ENCODE measurements at regions not wholly inside any gene's neighbourhood (a gene's known extent, or its start where the extent isn't known, plus 50 kb on each side); places are given as distances from the start of the nearest gene placed in this dataset.

GRCh38 chr13:40302351-40302750, 364.1 kb downstream of the FOXO1 start:
- no peak for DNase-seq (ENCODE audit: low spot score)

- no peak for DNase-seq (ENCODE audit: low spot score)
Measured at GRCh38 chr13:40304391-40304790, 362.1 kb downstream of the FOXO1 start.

- DNase-seq (ENCODE audit: low spot score) = no peak
Measured at GRCh38 chr13:40306817-40307216, 359.6 kb downstream of the FOXO1 start.

- DNase-seq (ENCODE audit: low spot score) = no peak
Measured at GRCh38 chr13:40309881-40310280, 356.6 kb downstream of the FOXO1 start.

DNA sequence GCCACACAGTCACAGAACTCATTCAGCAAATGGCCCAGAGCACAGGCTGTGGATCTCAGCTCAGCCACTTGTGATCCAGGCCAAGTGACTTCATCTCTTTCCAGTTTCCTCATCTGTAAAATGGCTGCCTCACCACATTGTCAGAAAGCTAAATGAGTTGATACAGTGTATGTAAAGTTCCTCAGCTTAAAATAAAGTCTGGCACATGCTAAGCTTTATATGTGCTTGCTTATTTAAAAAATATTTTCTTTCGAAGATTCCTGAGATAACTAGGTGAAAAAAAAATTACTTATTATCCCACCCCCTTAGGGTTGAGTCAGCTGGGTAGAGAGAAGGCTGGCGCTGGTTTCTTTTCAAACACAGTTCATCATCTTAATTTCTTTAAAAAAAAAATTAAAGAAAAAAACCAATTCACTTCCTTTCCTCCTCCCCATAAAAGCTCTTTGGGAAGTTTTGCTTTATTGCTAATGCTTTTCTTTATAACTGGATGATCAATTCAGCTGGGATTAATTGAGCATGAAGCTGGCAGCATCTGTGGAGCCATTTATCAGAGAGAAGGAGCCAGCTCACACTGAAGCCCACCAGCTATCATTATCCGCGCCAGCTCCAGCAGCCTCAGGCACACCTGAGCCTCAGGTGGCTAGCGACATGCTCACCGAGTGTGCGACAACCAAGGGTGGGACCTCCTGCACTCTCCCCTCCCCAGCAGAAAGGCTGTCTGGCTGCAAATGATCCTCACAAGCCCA, 354.9 kb downstream of the FOXO1 start:
- no peak for DNase-seq (ENCODE audit: low spot score)

DNA sequence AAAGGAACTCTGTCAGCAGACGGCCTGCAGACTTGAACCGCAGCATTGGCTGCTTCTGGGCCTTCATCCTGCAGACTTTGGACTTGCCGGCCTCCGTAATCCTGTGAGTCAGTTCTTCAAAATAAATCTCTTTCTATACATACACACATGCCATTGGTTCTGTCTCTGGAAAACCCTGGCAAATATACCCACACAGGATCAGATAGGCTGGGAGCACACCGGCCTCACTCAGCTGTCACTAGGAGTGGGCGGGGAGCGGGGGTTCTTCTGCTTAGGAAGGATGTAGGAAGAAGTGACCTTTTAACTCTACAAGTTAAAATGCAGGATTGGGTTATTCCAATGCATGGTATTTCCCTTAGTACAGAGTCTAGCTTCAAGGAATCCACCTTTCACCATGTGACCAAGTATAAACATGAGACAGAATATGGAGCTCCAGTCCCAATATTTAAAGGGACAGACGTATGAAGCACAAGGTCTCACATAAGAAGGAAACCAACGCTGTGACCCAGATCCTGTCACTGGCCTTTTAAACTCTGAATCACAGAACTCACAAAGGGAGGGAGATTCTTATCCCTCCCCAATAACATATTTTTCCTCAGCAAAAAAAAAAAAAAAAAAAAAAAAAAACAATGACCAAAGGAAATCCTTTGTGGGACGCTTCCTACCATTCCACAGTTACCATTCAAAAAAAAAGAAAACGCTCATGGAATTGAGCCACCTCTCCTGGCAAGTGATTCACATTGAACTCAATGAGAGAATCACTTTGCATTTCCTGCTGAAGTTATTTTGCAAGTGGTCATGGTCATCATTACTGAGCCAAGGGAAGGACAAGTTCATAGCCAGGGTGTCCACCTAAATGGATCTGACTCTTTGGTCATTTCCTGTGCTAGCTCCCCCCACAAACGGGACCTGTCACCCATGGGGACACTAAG, 352.9 kb downstream of the FOXO1 start:
- no peak for DNase-seq (ENCODE audit: low spot score)

GRCh38 chr13:40315416-40316064, 350.9 kb downstream of the FOXO1 start:
- DNase-seq (ENCODE audit: low spot score) = no peak

DNA sequence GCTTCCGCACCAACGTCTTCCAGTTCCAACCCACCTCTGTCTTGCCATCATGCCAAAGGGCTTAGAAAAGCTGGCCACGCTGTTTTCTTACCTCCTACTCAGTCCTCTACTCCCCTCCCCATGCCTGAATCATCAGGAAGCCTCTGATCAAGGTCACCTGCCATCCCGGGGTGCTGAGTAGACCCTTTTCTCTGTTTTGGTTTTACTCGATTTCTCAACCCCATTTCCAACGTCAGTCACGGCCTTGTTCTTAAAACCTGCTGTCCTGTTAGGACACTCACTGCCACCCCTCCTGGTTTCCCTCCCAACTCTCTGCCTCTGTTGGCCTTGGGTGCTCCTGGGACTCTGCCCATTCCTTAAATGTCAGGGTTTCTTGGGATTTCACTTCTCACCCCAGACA, 350.1 kb downstream of the FOXO1 start:
- DNase-seq (ENCODE audit: low spot score) = no peak

DNA sequence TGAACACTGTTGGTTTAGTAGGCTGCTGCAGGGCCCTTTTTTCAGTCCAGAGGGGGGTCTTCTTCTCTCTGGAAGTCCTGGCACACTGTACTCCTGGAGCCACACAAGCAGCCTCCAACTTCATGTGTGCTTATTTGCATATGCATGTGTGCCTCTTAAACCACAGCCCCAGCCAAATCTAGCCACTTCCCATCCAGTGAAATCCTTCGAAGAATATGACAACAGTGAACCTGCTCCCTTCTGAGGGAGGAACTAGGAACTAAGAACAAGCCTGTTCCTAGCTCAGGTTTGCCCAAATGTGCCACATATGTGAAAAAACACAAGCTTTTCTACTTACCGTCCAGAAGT, 348.5 kb downstream of the FOXO1 start:
- DNase-seq (ENCODE audit: low spot score) = no peak

- no peak for DNase-seq (ENCODE audit: low spot score)
Measured at GRCh38 chr13:40318366-40318765, 348.1 kb downstream of the FOXO1 start.

DNA sequence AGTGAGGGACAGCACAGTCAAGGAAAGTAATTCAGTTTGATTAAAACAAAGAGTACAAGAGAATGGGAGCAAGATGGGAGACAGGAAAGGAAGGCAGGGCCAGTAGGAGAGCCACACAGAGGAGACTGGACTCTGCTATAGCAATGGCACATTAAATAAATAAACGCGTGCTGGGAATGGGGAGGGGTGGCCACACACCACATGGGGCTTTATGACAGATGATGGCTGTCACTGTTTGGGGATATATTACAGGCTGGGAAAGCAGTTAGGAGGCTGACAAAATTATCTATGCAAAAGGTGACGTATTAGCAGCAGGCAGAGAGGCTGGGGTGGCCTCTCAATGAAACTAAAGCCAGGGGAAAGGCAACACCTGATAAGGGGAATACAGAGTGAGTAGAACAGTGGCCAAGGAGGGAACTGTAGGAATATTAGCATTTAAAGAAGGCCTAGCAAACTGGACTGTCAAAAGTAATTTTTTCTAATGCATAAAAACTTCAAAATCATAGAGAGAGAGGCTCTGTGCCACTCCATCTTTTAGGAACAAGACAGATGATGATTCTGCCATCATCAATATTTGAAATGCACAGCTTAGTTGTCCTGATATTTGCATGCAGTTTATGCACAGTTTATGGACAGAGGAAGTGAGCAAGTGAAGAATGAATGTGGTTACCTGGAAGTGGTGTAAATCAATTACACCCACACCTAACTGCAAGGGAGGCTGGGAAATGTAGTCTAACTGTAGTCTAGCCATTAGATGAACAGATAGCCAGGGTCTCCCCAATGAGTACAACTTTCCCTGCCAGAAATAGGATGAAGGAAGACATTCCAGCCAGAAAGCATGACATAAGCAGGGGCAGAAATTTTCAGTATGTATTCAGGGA, 346.5 kb downstream of the FOXO1 start:
- DNase-seq (ENCODE audit: low spot score) = no peak

- no peak for DNase-seq (ENCODE audit: low spot score)
Measured at GRCh38 chr13:40328091-40328490, 338.4 kb downstream of the FOXO1 start.

- no peak for DNase-seq (ENCODE audit: low spot score)
Measured at GRCh38 chr13:40329781-40330485, 336.5 kb downstream of the FOXO1 start.

GRCh38 chr13:40330950-40331349, 335.5 kb downstream of the FOXO1 start:
- DNase-seq (ENCODE audit: low spot score) = no peak

- DNase-seq (ENCODE audit: low spot score) = no peak
Measured at GRCh38 chr13:40331802-40332201, 334.6 kb downstream of the FOXO1 start.

DNA sequence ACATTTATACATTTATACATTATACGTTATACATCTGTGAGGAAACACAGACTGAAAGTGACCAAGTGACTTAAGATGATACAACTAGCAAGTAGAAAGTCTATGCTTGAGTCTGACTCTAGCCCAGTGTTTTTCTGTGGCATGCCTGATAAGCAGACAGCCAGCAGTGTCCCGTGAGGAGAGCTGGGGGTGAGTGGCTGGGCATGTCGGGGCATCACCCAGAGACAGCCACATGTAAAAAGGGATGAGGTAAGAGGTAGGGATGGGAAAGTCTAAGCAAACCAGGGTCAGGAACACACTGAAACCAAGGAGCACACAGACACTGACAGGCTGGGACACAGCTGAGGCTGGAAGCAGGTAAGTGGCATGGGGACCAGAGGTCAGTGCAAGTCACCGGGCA, 333.2 kb downstream of the FOXO1 start:
- DNase-seq (ENCODE audit: low spot score) = no peak

DNA sequence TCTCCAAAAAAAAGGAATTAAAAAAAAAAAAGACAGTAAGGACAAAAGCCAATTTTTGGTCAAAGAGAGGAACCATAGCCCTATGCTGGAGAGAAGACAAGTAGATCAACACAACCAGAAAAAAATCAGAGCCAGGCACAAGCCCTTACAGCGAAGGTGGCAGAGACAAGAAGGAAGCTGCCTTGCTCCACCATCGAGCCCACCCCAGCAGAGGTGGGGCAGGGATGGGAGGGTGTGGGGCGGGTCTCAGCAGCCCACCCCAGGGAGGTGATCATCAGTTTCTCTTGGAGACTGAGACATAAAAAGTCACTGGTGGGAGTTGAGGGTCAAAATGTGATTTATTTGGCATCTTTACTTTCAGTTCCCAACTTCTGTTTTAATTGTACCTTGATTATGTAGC, 332.4 kb downstream of the FOXO1 start:
- no peak for DNase-seq (ENCODE audit: low spot score)

DNA sequence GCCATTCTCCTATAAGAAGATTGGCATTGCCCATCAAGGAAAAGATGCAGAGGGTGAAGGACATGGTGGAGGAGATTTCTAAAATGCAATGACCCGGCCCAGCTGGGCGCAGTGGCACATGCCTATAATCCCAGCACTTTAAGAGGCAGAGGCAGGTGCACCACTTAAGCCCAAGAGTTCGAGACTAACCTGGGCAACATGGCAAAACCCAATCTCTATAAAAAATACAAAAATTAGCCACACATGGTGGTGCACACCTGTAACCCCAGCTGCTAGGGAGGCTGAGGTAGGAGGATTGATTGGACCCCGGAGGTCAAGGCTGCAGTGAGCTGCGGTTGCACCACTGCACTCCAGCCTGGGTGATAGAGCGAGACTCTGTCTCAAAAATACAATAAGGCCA, 331.8 kb downstream of the FOXO1 start:
- DNase-seq (ENCODE audit: low spot score) = no peak

DNA sequence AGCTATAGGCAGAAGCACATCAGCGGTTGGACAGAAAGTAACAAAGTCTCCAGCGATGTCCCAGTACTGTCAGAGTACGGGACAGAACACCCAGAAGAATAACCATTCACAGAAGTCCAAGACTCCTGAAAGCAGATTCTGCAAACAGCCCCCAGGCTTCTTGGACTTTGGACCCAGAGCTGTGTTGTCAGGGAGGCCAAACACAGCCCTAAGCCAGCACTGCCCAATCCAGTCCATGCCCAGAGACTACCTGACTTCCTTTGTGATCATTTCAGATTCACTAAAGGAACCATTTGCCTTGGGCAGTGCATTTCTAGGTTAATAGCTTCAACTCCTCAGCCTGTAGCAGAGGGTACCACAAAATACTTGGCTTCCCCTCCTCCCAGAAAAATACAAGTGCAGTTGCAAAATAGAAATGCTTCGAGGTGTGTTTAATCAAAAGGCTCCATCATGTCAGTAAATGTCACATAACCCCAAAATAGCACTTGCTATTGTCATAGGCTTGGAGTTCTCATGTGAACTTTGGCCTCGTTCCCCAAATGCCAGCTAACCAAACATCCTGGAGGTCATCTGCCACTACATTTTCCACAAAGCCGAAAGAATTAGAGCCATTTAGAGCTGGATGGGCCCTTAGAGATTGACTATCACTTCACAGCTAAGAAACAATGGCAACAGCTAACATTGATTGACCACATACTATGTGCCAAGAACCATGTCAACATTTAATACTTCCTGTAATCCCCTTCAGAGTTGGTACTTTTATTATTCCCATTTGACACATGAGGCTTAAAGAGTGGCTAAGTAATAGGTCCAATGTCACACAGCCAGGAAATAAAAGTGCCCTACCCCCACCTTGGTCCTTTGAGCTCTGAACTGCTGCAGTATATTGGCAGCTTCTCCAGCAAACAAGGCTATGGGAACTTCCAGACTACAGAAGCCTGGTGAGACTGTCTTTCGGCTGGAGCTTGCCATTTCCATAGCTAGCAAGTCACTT, 329.9 kb downstream of the FOXO1 start:
- no peak for DNase-seq (ENCODE audit: low spot score)

DNA sequence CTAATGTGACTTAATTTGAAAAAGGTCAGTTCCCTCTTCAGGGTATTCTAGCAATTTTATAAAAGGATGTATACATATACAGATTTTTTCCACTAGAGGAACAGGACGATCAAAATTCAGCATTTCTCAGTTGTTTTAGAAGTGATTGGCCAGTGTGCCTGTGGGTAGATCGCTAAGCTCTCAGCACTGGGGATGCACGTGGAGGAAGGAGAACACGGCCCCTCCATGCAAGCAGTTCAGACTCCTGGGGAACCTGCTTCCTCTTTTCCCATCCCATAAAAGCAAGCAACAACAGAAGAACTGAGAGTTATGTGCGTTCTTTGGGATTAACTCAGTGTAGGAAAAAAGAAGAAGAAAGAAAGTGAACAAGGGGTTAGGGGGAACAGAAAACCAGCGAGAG, 328.8 kb downstream of the FOXO1 start:
- DNase-seq (ENCODE audit: low spot score) = no peak
